ENCODE measurements at regions not wholly inside any gene's neighbourhood (a gene's known extent, or its start where the extent isn't known, plus 50 kb on each side); places are given as distances from the start of the nearest gene placed in this dataset.

DNA sequence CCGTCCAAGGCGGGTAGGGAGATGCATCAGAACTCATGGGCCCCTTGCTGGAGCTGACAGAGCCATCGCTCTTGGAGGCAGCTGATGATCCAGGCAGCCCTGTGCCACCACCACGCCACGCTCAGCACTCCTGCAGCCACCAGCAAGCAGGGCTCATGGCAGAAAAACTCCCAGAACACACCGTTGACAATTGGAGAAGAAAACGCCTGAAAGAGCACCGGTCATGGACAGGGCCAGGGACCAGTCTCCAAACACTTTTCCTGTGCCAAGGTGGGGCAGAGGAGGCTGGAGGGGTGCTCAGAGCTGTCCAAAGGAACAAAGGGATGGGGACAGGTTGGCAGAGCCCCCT lies 132.2 kb downstream of the FOXL1 start:
- no peak for DNase-seq (ENCODE audit: low read depth in 4 of 4, low spot score in 2 of 4)

DNA sequence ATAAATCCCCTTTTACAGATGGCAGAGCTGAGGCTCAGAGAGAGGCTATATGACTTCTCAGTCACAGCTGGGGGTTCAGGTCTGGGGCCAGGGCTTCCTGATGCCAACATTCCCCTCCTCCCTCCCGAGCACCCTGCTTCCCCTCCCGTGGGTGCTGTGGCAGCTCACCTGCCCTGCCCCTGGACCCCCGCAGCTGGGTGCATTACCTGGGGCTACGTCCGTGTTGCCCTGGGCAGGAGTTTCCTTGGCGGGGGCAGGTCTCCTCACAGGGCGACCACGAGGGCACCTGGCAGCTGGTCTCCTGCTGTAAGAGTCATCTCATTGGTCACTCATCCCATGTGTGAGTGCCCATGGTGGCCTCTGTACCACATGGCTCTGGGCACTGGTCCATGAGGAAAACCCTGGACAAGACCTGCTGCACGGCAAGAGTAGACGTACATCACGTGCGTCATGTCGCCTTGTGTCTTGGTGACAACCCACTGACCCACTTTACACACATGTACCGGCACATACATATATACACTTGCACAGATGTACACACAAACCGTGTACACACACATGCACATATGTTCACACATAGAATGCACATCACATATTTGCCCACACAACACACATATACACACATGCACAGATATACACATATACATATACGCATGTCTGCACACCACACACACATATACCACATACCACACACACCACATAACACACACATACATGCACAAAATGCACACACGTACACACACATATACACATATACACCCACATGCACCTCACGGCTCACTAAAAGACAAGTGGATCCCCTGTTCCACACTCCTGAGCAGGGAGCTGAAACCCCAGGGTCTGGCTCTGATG lies 134.0 kb downstream of the FOXL1 start:
- DNase-seq (ENCODE audit: low read depth in 4 of 4, low spot score in 2 of 4), result no peak

DNA sequence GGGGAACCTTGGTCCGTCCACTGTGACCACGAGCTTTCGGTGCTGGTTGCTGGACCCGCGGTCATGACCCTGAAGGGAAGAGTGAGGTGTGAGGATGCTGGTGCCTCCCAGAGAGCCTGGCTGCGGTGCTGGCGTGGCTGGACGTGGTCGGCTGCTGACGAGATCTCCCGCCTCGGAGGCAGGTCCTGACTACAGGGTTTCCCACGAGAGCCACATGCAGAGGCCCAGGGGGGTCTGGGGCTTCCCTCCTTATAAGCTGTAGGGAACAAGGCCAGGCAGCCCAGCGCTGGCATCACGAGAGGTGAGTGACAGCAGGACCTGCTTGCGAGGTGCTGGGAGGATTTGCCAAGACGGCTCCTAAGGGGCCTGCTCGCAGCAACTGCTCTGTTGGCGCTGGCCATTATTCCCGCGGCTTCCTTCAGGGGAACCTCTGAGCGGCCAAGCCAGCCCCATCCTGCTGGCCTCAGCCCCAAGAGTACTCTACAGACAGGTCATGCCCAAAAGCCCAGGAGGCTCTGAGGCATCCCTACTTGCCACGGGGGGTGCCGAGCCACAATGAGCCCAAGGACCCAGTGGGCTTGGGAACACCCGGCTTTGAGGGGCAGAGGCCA lies 134.8 kb downstream of the FOXL1 start:
- no peak for DNase-seq (ENCODE audit: low read depth in 4 of 4, low spot score in 2 of 4)

DNA sequence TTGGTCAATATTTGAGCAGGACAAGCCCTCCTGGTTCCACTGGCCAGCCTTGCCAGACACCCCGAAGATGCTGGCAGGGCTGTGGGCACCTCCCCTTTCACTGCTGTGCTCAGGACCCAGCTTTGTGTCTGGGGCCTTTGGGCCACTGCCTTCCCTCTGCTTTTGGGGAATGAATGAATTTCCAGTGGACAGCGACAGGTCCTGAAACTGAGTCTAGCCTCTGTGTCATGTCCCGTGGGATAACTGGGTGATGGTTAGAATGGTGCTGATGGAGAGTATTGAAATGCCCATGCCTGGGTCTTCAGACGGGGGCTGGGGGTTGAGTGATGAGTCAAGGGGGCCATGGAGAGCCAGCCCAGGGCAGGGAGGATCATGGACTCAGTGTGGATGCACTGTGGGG lies 135.8 kb downstream of the FOXL1 start:
- no peak for DNase-seq (ENCODE audit: low read depth in 4 of 4, low spot score in 2 of 4)

DNA sequence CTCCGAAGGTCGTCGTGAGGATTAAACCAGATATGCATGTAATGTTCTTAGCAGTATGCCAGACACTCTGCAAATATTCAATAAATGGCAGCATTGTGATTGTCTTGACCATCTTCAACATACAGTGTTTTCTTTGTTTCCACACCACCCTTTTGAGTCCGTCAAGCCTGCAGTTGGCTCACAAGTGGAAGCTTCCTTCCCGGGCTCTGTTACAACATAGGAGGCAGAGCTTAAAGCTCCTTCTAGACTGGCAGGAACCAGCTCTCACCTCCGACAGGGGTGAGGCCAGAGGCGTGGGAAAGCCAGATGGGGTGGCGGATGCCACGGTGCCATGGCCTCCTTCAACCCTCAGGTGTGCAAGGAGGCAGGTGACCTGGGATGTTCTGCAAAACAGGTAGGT lies 138.3 kb downstream of the FOXL1 start:
- no peak for DNase-seq (ENCODE audit: low read depth in 4 of 4, low spot score in 2 of 4)

DNA sequence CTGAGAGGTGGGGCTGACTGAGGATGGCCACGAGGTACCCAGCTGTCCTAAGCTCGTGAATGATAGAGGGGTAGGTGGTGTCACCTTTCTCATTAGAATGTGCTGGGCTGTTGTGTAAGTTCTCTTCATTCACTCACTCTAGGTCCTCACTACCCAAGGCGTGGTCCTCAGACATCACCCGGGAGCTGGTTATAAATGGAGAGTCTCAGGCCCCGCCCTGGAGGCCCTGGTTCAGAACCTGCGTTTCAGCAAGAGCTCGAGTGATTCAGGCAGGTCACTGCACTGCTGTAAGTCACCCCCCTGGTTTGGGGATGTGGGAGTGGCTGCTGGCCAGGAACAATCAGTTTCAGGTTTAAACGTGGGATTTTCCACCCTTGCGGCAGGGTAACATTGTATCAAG lies 139.8 kb downstream of the FOXL1 start:
- no peak for DNase-seq (ENCODE audit: low read depth in 4 of 4, low spot score in 2 of 4)

DNA sequence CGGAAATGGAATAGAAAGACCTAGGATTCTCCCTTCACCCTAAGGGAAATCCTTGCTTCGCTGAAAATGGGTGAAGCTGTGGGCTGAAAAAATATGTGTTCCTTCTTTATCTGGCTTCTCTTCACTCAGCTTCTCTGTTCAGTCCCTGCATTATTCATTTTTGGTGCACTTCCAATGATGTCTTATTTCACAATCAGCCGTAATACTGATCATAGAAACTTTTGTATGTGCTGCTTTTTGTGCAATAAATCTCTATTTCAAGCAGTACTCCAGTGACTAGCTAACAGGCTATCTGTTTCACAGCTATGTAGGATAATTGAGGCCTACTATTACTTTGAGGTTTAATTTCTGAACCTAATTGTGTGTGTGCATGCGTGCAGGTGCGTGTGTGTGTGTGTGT lies 144.6 kb downstream of the FOXL1 start:
- DNase-seq (ENCODE audit: low read depth in 4 of 4, low spot score in 2 of 4), result no peak

DNA sequence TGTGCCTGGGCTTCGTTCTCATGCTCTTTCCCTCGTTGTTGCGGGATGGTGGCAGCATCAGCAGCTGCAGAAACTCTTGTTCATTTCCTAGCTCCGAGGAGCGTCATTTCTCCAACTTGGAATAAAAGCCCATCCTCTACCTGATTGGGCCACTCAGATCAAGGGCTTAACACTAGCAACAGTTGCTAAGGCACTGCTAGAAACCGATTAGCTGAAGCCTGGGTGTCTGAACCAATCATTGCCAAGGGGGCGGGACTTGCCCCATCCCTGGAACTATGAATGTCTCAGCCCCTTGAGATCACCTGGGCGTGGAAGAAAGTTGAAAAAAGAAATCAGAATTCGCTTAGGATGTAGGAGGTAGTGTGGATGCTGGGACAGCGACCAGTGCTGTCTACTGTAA lies 145.3 kb downstream of the FOXL1 start:
- DNase-seq (ENCODE audit: low read depth in 4 of 4, low spot score in 2 of 4), result no peak

DNA sequence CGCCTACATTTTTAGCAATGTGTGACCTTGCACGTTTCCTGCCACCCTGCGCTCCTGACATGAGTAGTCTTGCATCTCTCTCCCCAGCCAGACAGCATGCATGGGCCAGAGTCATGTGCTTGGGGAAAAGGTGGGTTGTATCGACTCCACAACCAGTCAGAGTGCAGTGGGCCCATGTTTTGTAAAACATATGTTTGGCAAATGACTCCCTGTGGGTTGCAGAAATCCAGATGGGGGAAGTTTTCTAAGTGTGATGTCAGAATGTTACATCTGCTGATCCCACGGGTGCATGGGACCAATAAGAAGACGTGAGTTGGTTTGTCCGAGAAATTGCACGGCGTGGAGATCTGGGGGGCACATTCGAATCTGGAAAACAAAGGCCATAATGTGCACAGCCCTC lies 147.1 kb downstream of the FOXL1 start:
- no peak for DNase-seq (ENCODE audit: low read depth in 4 of 4, low spot score in 2 of 4)

DNA sequence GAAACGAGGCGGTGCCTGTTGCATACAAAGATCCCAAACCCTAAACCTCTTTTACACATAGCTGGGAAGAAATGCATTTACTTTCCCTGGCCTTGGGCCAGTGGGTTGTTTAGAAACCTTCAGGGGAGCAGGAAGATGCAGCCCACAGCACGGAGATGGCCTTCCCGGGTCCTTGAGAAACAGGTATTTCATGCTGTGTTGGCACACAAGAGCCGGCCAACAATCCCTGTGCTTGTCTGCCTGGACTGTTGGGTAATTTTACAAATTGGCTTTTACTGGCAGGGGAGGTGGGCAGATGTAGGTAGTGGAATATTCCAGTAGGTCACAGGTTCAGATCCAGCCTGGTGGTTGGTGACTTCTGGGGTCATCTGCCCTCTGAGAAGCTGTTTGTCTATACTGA lies 148.0 kb downstream of the FOXL1 start:
- no peak for DNase-seq (ENCODE audit: low read depth in 4 of 4, low spot score in 2 of 4)

DNA sequence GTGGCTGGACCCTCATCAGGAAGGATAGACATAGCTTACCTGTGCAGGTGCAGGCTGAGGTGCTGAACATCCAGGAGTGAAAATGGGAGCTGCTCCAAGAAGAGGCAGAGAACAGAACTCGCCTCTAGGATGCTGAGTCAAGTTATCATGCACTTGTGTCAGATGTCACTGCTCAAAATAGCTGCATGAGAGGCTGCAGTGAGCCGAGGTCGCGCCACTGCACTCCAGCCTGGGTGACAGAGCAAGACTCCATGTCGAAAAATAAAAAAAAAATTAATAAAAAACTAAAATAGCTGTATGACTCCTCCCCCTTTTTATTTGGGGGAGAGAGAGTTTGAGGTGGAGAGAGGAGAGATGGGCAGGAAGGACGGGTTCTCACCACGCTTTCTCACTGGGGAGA lies 148.8 kb downstream of the FOXL1 start:
- no peak for DNase-seq (ENCODE audit: low read depth in 4 of 4, low spot score in 2 of 4)

DNA sequence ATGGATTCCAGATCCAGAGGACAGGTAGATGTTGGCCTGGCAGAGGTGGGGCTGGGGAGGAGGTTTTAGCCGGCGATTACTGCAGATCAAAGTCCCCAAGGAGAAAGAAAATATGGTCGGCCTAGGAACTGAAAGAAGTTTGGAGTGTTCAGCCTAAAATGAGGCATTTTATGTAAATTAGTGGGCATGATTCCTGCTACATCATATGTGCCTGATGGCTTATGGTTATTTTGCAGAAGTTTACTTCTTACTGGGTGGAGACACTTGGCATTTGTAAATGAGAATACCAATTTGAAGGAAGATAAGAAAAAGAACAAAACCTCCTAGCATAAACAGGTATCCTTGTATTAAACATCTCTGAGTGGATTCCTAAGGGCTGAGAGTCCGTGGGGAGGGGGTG lies 149.3 kb downstream of the FOXL1 start:
- DNase-seq (ENCODE audit: low read depth in 4 of 4, low spot score in 2 of 4), result no peak

DNA sequence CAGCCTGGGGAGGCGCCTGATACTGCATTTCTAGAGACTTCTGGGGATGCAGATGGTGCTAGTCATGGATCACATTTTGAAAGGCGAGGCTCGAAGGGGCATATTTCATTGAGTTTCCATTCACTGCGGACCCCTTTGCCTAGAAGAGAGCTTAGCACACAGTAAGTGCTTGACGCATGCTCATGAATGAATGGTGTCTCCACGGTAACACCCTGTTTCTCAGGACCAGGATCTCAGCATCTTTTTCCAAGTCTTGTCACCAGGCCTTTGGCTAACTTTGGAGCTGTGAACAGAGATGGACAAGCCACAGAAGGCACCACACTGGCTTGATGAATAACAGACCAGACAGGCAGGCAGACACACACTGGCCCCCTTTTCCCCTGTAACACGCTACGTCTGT lies 151.3 kb downstream of the FOXL1 start:
- DNase-seq (ENCODE audit: low read depth in 4 of 4, low spot score in 2 of 4), result no peak

DNA sequence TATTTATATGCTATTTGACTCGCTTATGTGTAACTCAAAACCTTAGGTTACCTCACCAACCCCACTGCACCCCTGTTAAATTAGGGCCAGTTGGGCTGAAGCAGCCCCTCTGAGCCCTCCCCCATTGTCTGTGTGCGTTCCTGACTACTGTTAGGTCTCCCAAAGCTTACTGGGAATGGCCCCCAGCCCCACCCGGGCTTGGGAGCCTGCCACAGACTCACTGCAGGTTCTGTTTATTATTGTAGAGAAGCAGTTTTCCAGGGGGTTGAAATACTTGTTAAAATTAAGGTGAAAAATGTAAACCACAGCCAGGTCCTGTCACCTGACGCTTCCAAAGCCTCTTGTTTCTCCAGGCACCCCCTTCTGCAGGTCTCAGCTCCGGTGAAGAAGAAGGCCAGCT lies 151.7 kb downstream of the FOXL1 start:
- DNase-seq (ENCODE audit: low read depth in 4 of 4, low spot score in 2 of 4), result no peak

DNA sequence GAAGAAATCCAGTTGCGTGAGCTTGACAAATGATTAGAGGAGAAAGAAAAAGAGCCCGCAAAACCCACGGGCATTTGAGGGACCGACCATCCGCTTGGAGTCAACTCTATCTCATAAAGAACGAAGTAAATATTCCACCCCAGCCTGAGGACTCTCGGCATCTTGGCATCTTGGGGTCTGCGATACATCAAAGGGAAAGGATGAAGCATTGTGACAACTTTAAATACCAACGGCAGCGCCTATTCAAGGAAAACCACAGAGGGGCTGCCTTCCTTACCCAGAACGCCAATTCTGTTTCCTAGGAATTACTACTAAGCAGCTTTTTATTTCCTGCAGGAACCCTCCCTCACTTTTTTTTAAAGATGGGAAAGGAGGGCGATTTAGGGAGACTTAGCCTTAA lies 152.2 kb downstream of the FOXL1 start:
- DNase-seq (ENCODE audit: low read depth in 4 of 4, low spot score in 2 of 4), result no peak

DNA sequence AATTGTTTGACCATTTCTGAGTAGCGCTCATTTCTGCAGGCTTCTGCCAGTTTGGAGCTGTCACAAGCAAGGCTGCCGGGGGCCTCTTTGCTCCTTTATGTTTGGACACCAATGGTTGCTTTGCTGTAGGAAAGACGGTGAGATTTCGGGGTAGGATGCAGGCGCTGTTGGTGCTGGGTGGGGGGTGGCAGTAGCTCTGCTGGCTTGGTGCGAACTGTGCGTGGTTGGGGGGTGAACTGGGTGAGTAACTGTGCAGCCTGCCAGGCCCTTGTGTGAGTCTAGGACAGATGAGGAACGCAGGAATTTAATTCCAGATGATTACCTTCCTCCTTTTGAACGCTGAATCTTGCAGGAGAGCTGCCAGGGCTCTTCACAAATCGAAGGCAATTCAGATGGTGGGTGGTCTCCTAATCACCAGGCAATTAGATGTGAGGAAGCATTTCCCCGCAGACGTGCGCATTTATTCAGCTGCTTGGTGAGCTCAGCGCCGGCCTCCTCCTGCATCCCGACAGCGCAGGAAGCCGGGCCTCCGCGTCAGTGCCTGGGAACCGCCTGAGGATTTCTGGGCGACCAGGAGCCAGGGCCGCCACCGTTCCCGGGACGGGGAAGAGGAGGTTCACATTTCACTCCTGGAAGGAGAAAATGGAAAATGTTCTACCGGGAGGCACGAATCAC lies 154.4 kb downstream of the FOXL1 start:
- DNase-seq (ENCODE audit: low read depth in 4 of 4, low spot score in 2 of 4), result no peak

DNA sequence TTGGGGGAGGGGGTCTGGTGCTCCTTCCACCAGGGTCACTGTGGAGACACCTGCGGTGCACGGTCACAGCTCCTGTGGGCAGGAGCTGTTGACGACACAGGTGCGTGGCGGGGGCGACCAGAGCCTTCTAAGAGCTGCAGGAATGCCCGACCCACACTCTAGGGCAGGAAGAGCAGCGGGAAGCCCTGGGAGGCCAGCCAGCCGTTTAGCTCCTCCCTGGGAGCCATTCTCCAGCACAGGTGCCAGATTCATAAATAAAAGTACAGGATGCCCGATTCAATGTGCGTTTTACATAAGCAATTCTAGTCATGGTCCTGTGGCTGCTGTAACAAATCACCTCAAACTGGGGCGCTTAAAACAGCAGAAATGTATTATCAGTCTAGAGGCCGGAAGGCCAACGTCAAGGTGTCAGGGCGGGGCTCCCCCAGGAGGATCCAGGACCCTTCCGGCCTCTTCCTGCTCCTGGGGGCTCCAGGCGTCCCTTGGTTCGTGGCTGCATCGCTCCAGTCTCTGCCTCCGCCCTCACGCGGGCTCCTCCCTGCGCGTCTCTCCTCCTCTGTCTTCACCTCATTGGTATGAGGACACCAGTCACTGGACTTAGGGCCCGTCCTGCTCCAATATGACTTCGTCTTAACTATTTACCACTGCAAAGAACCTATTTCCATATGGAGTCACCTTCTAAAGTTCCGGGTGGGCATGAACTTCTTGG lies 155.4 kb downstream of the FOXL1 start:
- no peak for DNase-seq (ENCODE audit: low read depth in 4 of 4, low spot score in 2 of 4)

DNA sequence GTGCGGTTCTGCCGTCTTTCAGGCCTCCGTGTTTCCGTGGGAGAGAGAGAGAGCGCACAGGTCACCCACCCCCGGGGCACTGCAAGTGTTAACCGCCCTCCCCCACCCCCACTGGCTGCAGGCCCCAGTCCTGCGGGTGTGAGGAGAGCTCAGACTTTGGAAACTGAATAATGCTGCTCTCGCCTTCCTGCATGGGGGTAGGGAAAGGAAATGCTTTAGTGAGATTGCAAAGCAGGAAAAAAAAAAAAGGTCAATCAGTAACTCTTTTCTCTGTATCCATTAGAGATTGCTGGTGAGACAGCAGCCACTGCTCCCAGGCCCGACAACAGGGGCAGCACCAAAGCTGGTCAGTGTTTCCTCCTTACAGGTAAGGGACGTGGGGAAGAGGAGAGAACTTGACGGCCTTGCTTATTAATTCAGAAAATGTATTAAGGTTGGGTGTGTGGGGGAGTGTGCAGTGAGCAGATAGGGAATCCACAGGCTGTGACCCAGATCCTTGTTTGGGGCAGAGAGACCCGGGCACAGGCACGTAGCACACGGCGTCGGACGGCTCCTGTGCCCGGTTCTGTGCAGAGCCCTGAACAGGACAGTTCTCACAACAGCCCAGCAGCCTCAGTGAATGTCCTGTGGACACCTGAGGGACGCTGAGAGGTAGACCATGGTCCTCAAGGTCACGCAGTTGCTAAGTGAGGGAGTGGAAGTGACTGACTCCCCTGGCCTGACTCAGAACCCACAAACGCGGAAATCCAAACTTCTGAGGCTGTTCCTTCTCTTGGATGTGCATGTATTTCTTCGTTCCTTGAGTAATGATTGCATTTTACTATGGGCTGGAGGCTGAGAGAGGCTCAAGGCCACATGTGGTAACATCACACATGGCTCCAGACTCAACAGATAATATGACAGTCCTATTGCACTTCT lies 156.5 kb downstream of the FOXL1 start:
- no peak for DNase-seq (ENCODE audit: low read depth in 4 of 4, low spot score in 2 of 4)

DNA sequence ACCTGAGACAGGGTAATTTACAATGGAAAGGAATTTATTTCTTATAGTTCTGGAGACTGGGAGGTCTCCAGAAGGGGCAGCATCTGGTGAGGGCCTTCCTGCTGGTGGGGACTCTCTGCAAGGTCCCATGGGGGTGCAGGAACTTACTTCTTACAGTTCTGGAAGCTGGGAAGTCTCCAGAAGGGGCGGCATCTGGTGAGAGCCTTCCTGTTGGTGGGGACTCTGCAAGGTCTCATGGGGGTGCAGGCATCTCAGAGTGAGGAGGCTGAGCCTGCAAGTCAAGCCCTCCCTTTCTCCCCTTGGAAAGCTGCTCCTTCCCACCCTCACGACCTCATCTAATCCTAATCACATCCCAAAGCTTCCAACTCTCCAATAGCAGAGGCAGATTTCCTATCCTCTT lies 157.4 kb downstream of the FOXL1 start:
- no peak for DNase-seq (ENCODE audit: low read depth in 4 of 4, low spot score in 2 of 4)

DNA sequence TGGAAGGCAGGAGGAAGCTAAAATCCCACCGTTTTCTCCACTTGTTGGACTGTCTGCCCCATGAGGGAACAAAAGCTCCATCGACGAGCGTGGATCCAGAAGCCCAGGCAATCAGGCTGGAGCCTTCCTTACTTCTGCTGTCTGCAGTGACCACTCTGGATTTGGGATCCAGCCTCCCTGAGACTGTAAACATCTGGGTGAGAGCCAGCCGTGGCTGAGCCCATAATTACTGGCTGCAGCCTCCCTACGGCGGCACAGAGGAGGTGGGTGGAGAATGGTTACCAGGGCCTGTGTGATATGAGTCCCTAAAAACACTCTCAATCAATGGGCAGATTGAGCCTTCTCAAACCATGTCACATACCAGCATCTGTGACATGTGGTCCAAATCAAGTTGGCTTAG lies 158.2 kb downstream of the FOXL1 start:
- no peak for DNase-seq (ENCODE audit: low read depth in 4 of 4, low spot score in 2 of 4)

Measured in left renal cortex interstitium (tissue), 4 donors.